ENCODE measurements at regions not wholly inside any gene's neighbourhood (a gene's known extent, or its start where the extent isn't known, plus 50 kb on each side); places are given as distances from the start of the nearest gene placed in this dataset.

DNA sequence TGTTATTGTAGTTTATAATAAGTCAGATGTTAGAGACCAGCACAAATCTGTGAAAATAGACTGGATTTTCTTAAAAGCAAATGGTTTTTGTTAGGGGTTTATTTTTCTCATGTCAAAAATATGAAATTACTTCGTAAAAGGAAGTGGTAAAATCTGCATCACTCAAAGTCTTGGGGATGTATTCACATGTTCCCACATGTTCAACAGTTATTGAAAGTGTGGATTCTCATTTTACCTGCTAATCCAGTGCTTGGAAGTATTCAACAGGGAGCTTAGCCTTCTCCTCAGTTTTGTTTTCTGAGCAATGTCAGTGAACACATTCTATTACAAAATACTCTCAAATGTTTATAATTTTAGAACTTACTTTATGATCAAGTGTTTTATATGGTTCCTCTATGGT lies 352.0 kb downstream of the SOX2 start:
- no peak for TF ChIP-seq POLR2AphosphoS5 (IDR thresholded peaks at IDR 0.05; ENCODE audit: low read depth, low read length)
- TF ChIP-seq TAF1 (IDR thresholded peaks at IDR 0.05; ENCODE audit: borderline replicate concordance, low read depth, low read length), result no peak
- no peak for TF ChIP-seq POLR2A (IDR thresholded peaks at IDR 0.05; ENCODE audit: low read depth, low read length)

All from GM12892 (cell line).